ENCODE measurements at regions not wholly inside any gene's neighbourhood (a gene's known extent, or its start where the extent isn't known, plus 50 kb on each side); places are given as distances from the start of the nearest gene placed in this dataset.

GRCh38 chr12:127819056-127819455 lies 447.9 kb upstream of the TMEM132C start:
- H4K20me1 ChIP-seq (ENCODE audit: low read depth), result no peaks in the 10 kb centered on the region
- no peak overlapping the region for H3K27ac ChIP-seq
- Mint-ChIP-seq H3K4me3 (no peak overlapping the region), H3K9me3 (no peaks in the 10 kb centered on the region), H3K4me1 (peaks cover 13% of the 10 kb centered on the region), H3K27me3 (ENCODE audit: insufficient read depth, low read depth) (peaks cover 3% of the 10 kb centered on the region), H3K27ac (no peak overlapping the region), H3K36me3 (no peaks in the 10 kb centered on the region)
- H3K36me3 ChIP-seq, result no peaks in the 10 kb centered on the region
- no peak for DNase-seq (ENCODE audit: low spot score)
- TF ChIP-seq EZH2 (IDR thresholded peaks at IDR 0.05) (no peak), CTCF (IDR thresholded peaks at IDR 0.05) (no peak), EZH2phosphoT487 (IDR thresholded peaks at IDR 0.05) (no peak)
- H3K9ac ChIP-seq, result no peak overlapping the region
- no peaks in the 10 kb centered on the region for H3K4me1 ChIP-seq
- H3K4me3 ChIP-seq, result no peak overlapping the region
- no peaks in the 10 kb centered on the region for H3K9me3 ChIP-seq (ENCODE audit: low read depth)
- no peaks in the 10 kb centered on the region for H3K27me3 ChIP-seq
- no peaks in the 10 kb centered on the region for H3F3A ChIP-seq (ENCODE audit: low read depth)
- H2AFZ ChIP-seq (replicated peaks), result no peak overlapping the region
- H3K4me2 ChIP-seq, result no peak overlapping the region
- no peaks in the 10 kb centered on the region for H3K79me2 ChIP-seq (ENCODE audit: low read depth)

DNA sequence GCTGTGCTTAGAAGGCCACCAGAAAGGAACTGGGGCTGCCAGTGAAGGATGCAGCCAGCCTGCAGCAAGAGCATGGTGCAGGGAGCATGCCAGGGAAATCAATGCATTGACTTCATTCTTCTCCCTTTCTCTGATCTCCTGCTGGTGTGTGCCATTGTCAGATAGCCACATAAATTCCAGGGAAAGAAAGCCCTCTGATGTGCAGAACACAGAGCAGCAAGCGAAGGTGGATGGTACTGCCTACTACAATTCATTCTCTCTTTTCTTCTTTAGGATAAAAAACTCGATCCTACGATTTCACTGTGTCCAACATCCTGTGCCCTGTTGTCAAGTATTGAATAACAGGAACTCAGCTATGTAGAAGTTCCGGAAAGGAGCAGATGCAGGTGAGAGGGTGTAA lies 446.7 kb upstream of the TMEM132C start:
- no peak overlapping the region for H3K4me3 ChIP-seq
- H3K27me3 Mint-ChIP-seq (ENCODE audit: insufficient read depth, low read depth), result peaks cover 3% of the 10 kb centered on the region
- H3K4me2 ChIP-seq, result no peak overlapping the region
- H3K36me3 Mint-ChIP-seq, result no peaks in the 10 kb centered on the region
- no peak overlapping the region for H3K27ac Mint-ChIP-seq
- no peaks in the 10 kb centered on the region for H3K79me2 ChIP-seq (ENCODE audit: low read depth)
- H3K4me1 Mint-ChIP-seq, result peaks cover 13% of the 10 kb centered on the region
- H3K9me3 ChIP-seq (ENCODE audit: low read depth), result no peaks in the 10 kb centered on the region
- DNase-seq (ENCODE audit: low spot score), result peak; percentile 32
- no peak overlapping the region for H2AFZ ChIP-seq (replicated peaks)
- no peaks in the 10 kb centered on the region for H4K20me1 ChIP-seq (ENCODE audit: low read depth)
- TF ChIP-seq EZH2phosphoT487 (IDR thresholded peaks at IDR 0.05) (no peak), CTCF (IDR thresholded peaks at IDR 0.05) (no peak), EZH2 (IDR thresholded peaks at IDR 0.05) (no peak)
- H3K27ac ChIP-seq, result no peak overlapping the region
- H3K4me3 Mint-ChIP-seq, result no peak overlapping the region
- H3F3A ChIP-seq (ENCODE audit: low read depth), result no peaks in the 10 kb centered on the region
- H3K27me3 ChIP-seq, result no peaks in the 10 kb centered on the region
- H3K9ac ChIP-seq, result no peak overlapping the region
- no peaks in the 10 kb centered on the region for H3K4me1 ChIP-seq
- no peaks in the 10 kb centered on the region for H3K9me3 Mint-ChIP-seq
- H3K36me3 ChIP-seq, result no peaks in the 10 kb centered on the region

DNA sequence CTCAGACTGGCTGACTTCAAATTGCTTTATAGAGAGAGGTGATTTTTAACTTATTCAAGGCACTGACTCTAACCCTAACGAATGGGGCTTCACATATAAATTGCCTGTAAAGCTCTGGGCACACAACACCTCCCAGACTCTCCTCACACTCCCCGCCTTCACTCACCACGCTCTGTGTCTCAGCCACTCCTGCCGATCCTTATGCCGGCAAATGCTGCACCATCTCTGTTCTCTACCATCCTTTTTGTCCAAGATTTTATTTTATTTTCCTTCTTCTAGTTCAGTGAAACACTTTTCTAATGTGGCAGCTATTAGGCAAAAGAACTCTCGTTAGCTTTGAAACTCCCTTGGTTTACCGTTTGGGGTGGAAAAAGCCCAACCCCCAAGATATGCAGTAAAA lies 446.1 kb upstream of the TMEM132C start:
- Mint-ChIP-seq H3K36me3 (no peaks in the 10 kb centered on the region), H3K27ac (no peak overlapping the region), H3K4me1 (peaks cover 13% of the 10 kb centered on the region), H3K9me3 (no peaks in the 10 kb centered on the region), H3K27me3 (ENCODE audit: insufficient read depth, low read depth) (peaks cover 6% of the 10 kb centered on the region), H3K4me3 (no peak overlapping the region)
- H4K20me1 ChIP-seq (ENCODE audit: low read depth), result no peaks in the 10 kb centered on the region
- no peaks in the 10 kb centered on the region for H3F3A ChIP-seq (ENCODE audit: low read depth)
- H3K27me3 ChIP-seq, result no peaks in the 10 kb centered on the region
- TF ChIP-seq EZH2 (IDR thresholded peaks at IDR 0.05) (no peak), EZH2phosphoT487 (IDR thresholded peaks at IDR 0.05) (no peak), CTCF (IDR thresholded peaks at IDR 0.05) (no peak)
- no peaks in the 10 kb centered on the region for H3K36me3 ChIP-seq
- no peak overlapping the region for H2AFZ ChIP-seq (replicated peaks)
- H3K4me3 ChIP-seq, result no peak overlapping the region
- no peaks in the 10 kb centered on the region for H3K4me1 ChIP-seq
- no peak for DNase-seq (ENCODE audit: low spot score)
- no peaks in the 10 kb centered on the region for H3K9me3 ChIP-seq (ENCODE audit: low read depth)
- H3K4me2 ChIP-seq, result no peak overlapping the region
- H3K27ac ChIP-seq, result no peak overlapping the region
- H3K9ac ChIP-seq, result no peak overlapping the region
- H3K79me2 ChIP-seq (ENCODE audit: low read depth), result no peaks in the 10 kb centered on the region
